ENCODE measurements at regions not wholly inside any gene's neighbourhood (a gene's known extent, or its start where the extent isn't known, plus 50 kb on each side); places are given as distances from the start of the nearest gene placed in this dataset.

- intact Hi-C loops (cut with micrococcal nuclease) = no loop called here
- Mint-ChIP-seq H3K27me3 (no peaks in the 10 kb centered on the region), H3K9me3 (ENCODE audit: insufficient read depth) (no peaks in the 10 kb centered on the region), H3K4me3 (no peak overlapping the region), H3K27ac (no peak overlapping the region), H3K4me1 (no peaks in the 10 kb centered on the region)
- Histone ChIP-seq H3K27me3 (replicated peaks in 1 of 4; ENCODE audit: control extremely low read depth in 1 of 4, control insufficient read depth in 3 of 4, insufficient read depth in 4 of 4, low read length in 3 of 4) (no peaks in the 10 kb centered on the region), H3K79me2 (ENCODE audit: control insufficient read depth, insufficient read depth, low read length) (no peaks in the 10 kb centered on the region), H3K9ac (ENCODE audit: low read length) (no peak overlapping the region), H3K36me3 (replicated peaks in 1 of 2; ENCODE audit: control extremely low read depth in 1 of 2, control insufficient read depth in 1 of 2, extremely low read depth in 1 of 2, insufficient read depth in 2 of 2, low read length in 1 of 2) (no peaks in the 10 kb centered on the region), H2AFZ (ENCODE audit: insufficient read depth, low read depth, low read length, poor library complexity, severe bottlenecking) (no peak overlapping the region), H3K4me1 (ENCODE audit: control insufficient read depth in 2 of 2, insufficient read depth in 2 of 2, low read length in 2 of 2) (no peaks in the 10 kb centered on the region), H3K4me2 (replicated peaks; ENCODE audit: low read depth, low read length, poor library complexity, severe bottlenecking) (no peak overlapping the region), H3K4me3 (ENCODE audit: control extremely low read depth in 1 of 5, extremely low read depth in 1 of 5, insufficient read depth in 1 of 5, low read depth in 2 of 5, low read length in 4 of 5) (no peak overlapping the region), H3K9me3 (ENCODE audit: control extremely low read depth in 1 of 3, control insufficient read depth in 2 of 3, insufficient read depth in 1 of 3, low read length in 2 of 3) (no peaks in the 10 kb centered on the region), H4K20me1 (ENCODE audit: control insufficient read depth, insufficient read depth, low read length, poor library complexity, severe bottlenecking) (no peaks in the 10 kb centered on the region), H3K27ac (ENCODE audit: low read length in 2 of 2) (no peak overlapping the region)
- no peak for ATAC-seq (ENCODE audit: low read depth)
- whole genome bisulfite sequencing (ENCODE audit: insufficient coverage) = no CpG with 5 or more reads among the region's 1 CpG
- ChIA-PET POLR2A (interaction anchor here (0.6 kb wide), 1 partner anchor 90 kb away, joined by 3 read pairs; no protein-coding TSS in a partner anchor), CTCF (interaction anchor here (2.0 kb wide), 1 partner anchor 11 kb away, joined by 6 read pairs; no protein-coding TSS in a partner anchor)
- DNase-seq = no peak
- TF ChIP-seq EZH2 (IDR thresholded peaks at IDR 0.05; ENCODE audit: borderline replicate concordance, insufficient read depth, low read depth, low read length, poor library complexity, severe bottlenecking) (no peak), CTCF (IDR thresholded peaks at IDR 0.05) (no peak)
Measured at GRCh38 chr12:18151036-18151435, 61.0 kb upstream of the RERGL start.

GRCh38 chr12:18148961-18149360, 59.0 kb upstream of the RERGL start:
- 100% methylated on average over 1 of the region's 2 CpGs for WGBS (ENCODE audit: insufficient coverage)
- CTCF ChIA-PET = interaction anchor here (1.4 kb wide), 1 partner anchor 10 kb away, joined by 3 read pairs; no protein-coding TSS in a partner anchor

More at GRCh38 chr12:18148961-18149360, 59.0 kb upstream of the RERGL start:
- no peaks in the 10 kb centered on the region for H3K4me1 ChIP-seq (ENCODE audit: control insufficient read depth in 2 of 2, insufficient read depth in 2 of 2, low read length in 2 of 2)
- POLR2A ChIA-PET = no interaction called here
- H3K36me3 ChIP-seq (replicated peaks in 1 of 2; ENCODE audit: control extremely low read depth in 1 of 2, control insufficient read depth in 1 of 2, extremely low read depth in 1 of 2, insufficient read depth in 2 of 2, low read length in 1 of 2) = no peaks in the 10 kb centered on the region
- H3K4me3 ChIP-seq (ENCODE audit: control extremely low read depth in 1 of 5, extremely low read depth in 1 of 5, insufficient read depth in 1 of 5, low read depth in 2 of 5, low read length in 4 of 5) = no peak overlapping the region
- no peak for DNase-seq
- H2AFZ ChIP-seq (ENCODE audit: insufficient read depth, low read depth, low read length, poor library complexity, severe bottlenecking) = no peak overlapping the region
- Mint-ChIP-seq H3K9me3 (ENCODE audit: insufficient read depth) (no peaks in the 10 kb centered on the region), H3K27me3 (no peaks in the 10 kb centered on the region), H3K4me3 (no peak overlapping the region), H3K27ac (no peak overlapping the region), H3K4me1 (no peaks in the 10 kb centered on the region)
- intact Hi-C loops (cut with micrococcal nuclease) = no loop called here
- H3K27ac ChIP-seq (ENCODE audit: low read length in 2 of 2) = no peak overlapping the region
- no peaks in the 10 kb centered on the region for H4K20me1 ChIP-seq (ENCODE audit: control insufficient read depth, insufficient read depth, low read length, poor library complexity, severe bottlenecking)
- H3K9me3 ChIP-seq (ENCODE audit: control extremely low read depth in 1 of 3, control insufficient read depth in 2 of 3, insufficient read depth in 1 of 3, low read length in 2 of 3) = no peaks in the 10 kb centered on the region
- TF ChIP-seq EZH2 (IDR thresholded peaks at IDR 0.05; ENCODE audit: borderline replicate concordance, insufficient read depth, low read depth, low read length, poor library complexity, severe bottlenecking) = no peak
- TF ChIP-seq CTCF (IDR thresholded peaks at IDR 0.05) = no peak
- no peak overlapping the region for H3K4me2 ChIP-seq (replicated peaks; ENCODE audit: low read depth, low read length, poor library complexity, severe bottlenecking)
- no peaks in the 10 kb centered on the region for H3K79me2 ChIP-seq (ENCODE audit: control insufficient read depth, insufficient read depth, low read length)
- no peak for ATAC-seq (ENCODE audit: low read depth)
- no peaks in the 10 kb centered on the region for H3K27me3 ChIP-seq (replicated peaks in 1 of 4; ENCODE audit: control extremely low read depth in 1 of 4, control insufficient read depth in 3 of 4, insufficient read depth in 4 of 4, low read length in 3 of 4)
- no peak overlapping the region for H3K9ac ChIP-seq (ENCODE audit: low read length)

All from B cell (primary cell).